C4-2B (cell line): ENCODE measurements at regions not wholly inside any gene's neighbourhood (a gene's known extent, or its start where the extent isn't known, plus 50 kb on each side); places are given as distances from the start of the nearest gene placed in this dataset.

Experiments used
- CTCF ChIP-seq: fragments of 450-650 bp; conservative IDR thresholded peaks from 2 replicates; pipeline ENCODE4 v1.5.1; 2017; ENCODE audit warnings: mild to moderate bottlenecking
- ZFX ChIP-seq: fragments of 450-650 bp; IDR thresholded peaks from 2 replicates; pipeline ENCODE4 v1.6.1; 2017

- no peak for TF ChIP-seq CTCF
- no peak for TF ChIP-seq ZFX
Measured at GRCh38 chr10:128701837-128702236, 575.6 kb upstream of the MKI67 start.
